ENCODE measurements at regions not wholly inside any gene's neighbourhood (a gene's known extent, or its start where the extent isn't known, plus 50 kb on each side); places are given as distances from the start of the nearest gene placed in this dataset.

DNA sequence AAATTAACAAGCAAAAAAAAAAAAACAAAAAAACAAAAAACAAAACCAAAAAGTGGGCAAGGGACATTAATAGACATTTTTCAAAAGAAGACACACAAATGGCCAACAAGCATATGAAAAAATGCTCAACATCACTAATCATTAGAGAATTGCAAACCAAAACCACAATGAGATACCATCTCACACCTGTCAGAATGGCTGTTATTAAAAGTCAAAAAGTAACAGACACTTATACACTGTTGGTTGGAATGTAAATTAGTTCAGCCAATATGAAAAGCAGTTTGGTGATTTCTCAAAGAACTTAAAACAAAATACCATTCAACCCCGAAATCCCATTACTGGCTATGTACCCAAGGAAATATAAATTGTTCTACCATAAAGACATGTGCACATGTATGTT lies 222.4 kb upstream of the CD96 start:
- no peak for DNase-seq
- H3K4me3 Mint-ChIP-seq: no peak overlapping the region
- H3K9me3 Mint-ChIP-seq: no peaks in the 10 kb centered on the region
- peaks cover 0 to 1% (median 0%) of the 10 kb centered on the region in 3 donors for H3K27me3 Mint-ChIP-seq (ENCODE audit: low read depth in 3 of 3)
- peaks cover 0 to 3% (median 0%) of the 10 kb centered on the region in 3 donors for H3K36me3 Mint-ChIP-seq
- H3K4me1 Mint-ChIP-seq: peaks cover 14 to 19% of the 10 kb centered on the region in 2 donors
- H3K27ac Mint-ChIP-seq: no peak overlapping the region

- H3K27me3 Mint-ChIP-seq (ENCODE audit: low read depth in 3 of 3): peaks cover 0 to 3% (median 0%) of the 10 kb centered on the region in 3 donors
- no peak overlapping the region for H3K4me3 Mint-ChIP-seq
- peaks cover 29 to 33% of the 10 kb centered on the region in 2 donors for H3K4me1 Mint-ChIP-seq
- H3K9me3 Mint-ChIP-seq: no peaks in the 10 kb centered on the region
- no peak overlapping the region for H3K27ac Mint-ChIP-seq
- DNase-seq: no peak
- H3K36me3 Mint-ChIP-seq: peaks cover 0 to 3% (median 0%) of the 10 kb centered on the region in 3 donors
These were observed 220.2 kb upstream of the CD96 start for GRCh38 chr3:111321786-111322185.

- peaks cover 0 to 3% (median 0%) of the 10 kb centered on the region in 3 donors for H3K36me3 Mint-ChIP-seq
- DNase-seq: no peak
- H3K9me3 Mint-ChIP-seq: no peaks in the 10 kb centered on the region
- H3K27me3 Mint-ChIP-seq (ENCODE audit: low read depth in 3 of 3): peaks cover 0 to 3% (median 0%) of the 10 kb centered on the region in 3 donors
- H3K27ac Mint-ChIP-seq: peak overlapping the region in 1 of 6 donors; percentile 60
- peaks cover 29 to 33% of the 10 kb centered on the region in 2 donors for H3K4me1 Mint-ChIP-seq
- no peak overlapping the region for H3K4me3 Mint-ChIP-seq
These were observed 219.0 kb upstream of the CD96 start for GRCh38 chr3:111323019-111323418.

- DNase-seq: peak in 1 of 3 donors; percentile 12
- peak overlapping the region; percentile 45 to 75 (median 69) for H3K4me3 Mint-ChIP-seq
- peak overlapping the region; percentile 20 to 84 (median 61) for H3K27ac Mint-ChIP-seq
These were observed 217.8 kb upstream of the CD96 start for GRCh38 chr3:111324151-111324550.

GRCh38 chr3:111324645-111325044 lies 217.4 kb upstream of the CD96 start:
- DNase-seq: peak in 1 of 3 donors; percentile 7
- Mint-ChIP-seq H3K4me1 (peaks cover 24 to 33% of the 10 kb centered on the region in 2 donors), H3K9me3 (no peaks in the 10 kb centered on the region), H3K27ac (peak overlapping the region; percentile 20 to 84 (median 60)), H3K27me3 (ENCODE audit: low read depth in 3 of 3) (peaks cover 0 to 3% (median 0%) of the 10 kb centered on the region in 3 donors), H3K4me3 (peak overlapping the region; percentile 45 to 75 (median 69)), H3K36me3 (no peaks in the 10 kb centered on the region)

More at GRCh38 chr3:111324151-111324550, 217.8 kb upstream of the CD96 start:
- Mint-ChIP-seq H3K27me3 (ENCODE audit: low read depth in 3 of 3) (peaks cover 0 to 3% (median 0%) of the 10 kb centered on the region in 3 donors), H3K36me3 (no peaks in the 10 kb centered on the region), H3K9me3 (no peaks in the 10 kb centered on the region), H3K4me1 (peaks cover 29 to 33% of the 10 kb centered on the region in 2 donors)

- H3K27ac Mint-ChIP-seq: peak overlapping the region in 4 of 6 donors; percentile 2 to 44 (median 22)
- H3K9me3 Mint-ChIP-seq: no peaks in the 10 kb centered on the region
- peaks cover 24 to 33% of the 10 kb centered on the region in 2 donors for H3K4me1 Mint-ChIP-seq
- no peak for DNase-seq
- no peaks in the 10 kb centered on the region for H3K36me3 Mint-ChIP-seq
- H3K27me3 Mint-ChIP-seq (ENCODE audit: low read depth in 3 of 3): peaks cover 0 to 3% (median 0%) of the 10 kb centered on the region in 3 donors
- H3K4me3 Mint-ChIP-seq: peak overlapping the region in 1 of 5 donors; percentile 46
These were observed 216.8 kb upstream of the CD96 start for GRCh38 chr3:111325160-111325718.

DNA sequence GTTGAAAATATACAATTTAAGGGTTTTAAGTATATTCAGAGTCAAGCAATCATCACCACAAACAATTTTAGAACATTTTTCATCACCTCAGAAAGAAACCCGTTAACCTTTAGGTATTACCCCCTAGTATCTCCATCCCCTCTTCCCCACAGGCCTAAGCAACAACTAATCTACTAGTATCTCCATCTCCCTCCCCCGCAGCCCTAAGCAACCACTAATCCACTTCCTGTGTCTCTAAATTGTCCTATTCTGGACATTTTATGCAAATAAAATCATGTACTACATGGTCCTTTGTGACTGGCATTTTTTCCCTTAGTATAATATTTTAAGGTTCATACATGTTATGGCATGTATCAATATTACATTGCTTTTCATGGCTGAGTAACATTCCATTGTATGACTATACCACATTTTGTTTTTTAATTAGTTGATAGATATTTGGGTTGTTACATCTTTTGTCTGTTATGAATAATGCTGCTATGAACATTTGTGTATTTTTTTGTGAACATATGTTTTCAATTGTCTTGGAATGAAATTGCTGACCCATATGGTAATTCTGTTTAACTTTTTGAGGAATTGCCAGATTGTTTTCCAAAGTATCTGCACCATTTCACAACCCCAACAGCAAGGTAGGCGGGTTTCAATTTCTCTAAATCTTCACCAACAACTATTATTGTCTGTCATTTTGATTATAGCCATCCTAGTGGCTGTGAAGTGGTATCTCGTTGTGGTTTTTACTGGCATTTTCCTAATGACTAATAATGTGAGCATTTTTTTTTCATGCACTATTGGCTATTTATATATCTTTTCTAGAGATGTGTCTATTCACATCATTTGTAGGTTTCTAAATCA lies 215.6 kb upstream of the CD96 start:
- no peaks in the 10 kb centered on the region for H3K36me3 Mint-ChIP-seq
- peaks cover 24 to 33% of the 10 kb centered on the region in 2 donors for H3K4me1 Mint-ChIP-seq
- no peak for DNase-seq
- H3K4me3 Mint-ChIP-seq: peak overlapping the region in 1 of 5 donors; percentile 19
- peaks cover 0 to 3% (median 0%) of the 10 kb centered on the region in 3 donors for H3K27me3 Mint-ChIP-seq (ENCODE audit: low read depth in 3 of 3)
- no peaks in the 10 kb centered on the region for H3K9me3 Mint-ChIP-seq
- H3K27ac Mint-ChIP-seq: peak overlapping the region in 5 of 6 donors; percentile 1 to 22 (median 5)

GRCh38 chr3:111331306-111331705 lies 210.7 kb upstream of the CD96 start:
- Mint-ChIP-seq H3K36me3 (no peaks in the 10 kb centered on the region), H3K27ac (no peak overlapping the region), H3K4me1 (peaks cover 0 to 2% of the 10 kb centered on the region in 2 donors), H3K27me3 (ENCODE audit: low read depth in 3 of 3) (peaks cover 0 to 2% (median 2%) of the 10 kb centered on the region in 3 donors), H3K4me3 (no peak overlapping the region), H3K9me3 (no peaks in the 10 kb centered on the region)
- DNase-seq: no peak

DNA sequence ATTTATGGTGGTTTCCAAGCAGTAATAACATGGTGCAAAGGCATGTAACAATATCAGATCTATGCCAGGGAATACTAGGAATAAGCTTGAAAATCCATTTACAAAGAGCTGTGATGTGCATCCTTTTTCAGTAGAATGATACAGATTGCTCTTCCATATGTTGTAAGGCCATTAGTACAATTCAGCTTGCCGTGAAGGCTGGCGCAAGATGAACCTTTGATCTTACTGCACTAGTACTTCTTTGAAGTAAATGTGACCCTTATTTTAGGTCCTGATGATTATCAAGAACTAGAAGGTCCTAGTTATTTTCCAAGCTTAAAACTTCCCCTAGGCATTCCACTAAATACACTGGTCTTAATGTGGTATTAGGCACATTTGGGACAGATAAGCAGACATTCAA lies 210.1 kb upstream of the CD96 start:
- H3K27ac Mint-ChIP-seq: no peak overlapping the region
- H3K4me3 Mint-ChIP-seq: no peak overlapping the region
- no peaks in the 10 kb centered on the region for H3K36me3 Mint-ChIP-seq
- no peak for DNase-seq
- peaks cover 0 to 2% (median 2%) of the 10 kb centered on the region in 3 donors for H3K27me3 Mint-ChIP-seq (ENCODE audit: low read depth in 3 of 3)
- H3K9me3 Mint-ChIP-seq: no peaks in the 10 kb centered on the region
- H3K4me1 Mint-ChIP-seq: no peaks in the 10 kb centered on the region

DNA sequence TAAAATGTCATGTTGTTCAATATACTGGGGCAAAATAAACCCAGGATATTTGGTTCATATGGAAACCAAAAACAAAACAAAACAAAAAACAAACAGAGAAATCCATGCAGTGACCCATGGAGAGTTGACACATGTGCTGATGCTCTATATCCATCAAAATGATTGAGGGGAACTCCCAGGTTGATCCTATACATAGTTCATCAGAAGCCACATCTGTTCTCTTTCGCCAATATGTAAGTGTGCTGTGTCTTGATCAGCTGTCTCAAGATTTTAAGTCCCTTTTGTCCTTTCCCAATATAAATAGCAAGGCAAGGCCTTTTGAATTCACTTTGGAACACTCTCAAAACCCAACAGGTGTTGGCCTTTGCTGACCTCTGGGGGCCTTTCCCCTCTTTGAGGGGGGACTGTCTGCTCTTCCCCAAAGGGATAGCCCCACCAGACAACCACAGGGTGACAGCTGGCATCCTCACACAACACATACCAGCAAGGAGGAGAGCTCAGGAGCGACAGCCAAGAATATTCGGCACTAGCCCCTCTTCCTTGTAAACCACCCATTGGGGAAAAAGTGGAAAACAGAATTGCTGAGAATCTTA lies 209.4 kb upstream of the CD96 start:
- H3K27ac Mint-ChIP-seq: no peak overlapping the region
- DNase-seq: no peak
- no peaks in the 10 kb centered on the region for H3K9me3 Mint-ChIP-seq
- H3K36me3 Mint-ChIP-seq: no peaks in the 10 kb centered on the region
- H3K4me1 Mint-ChIP-seq: no peaks in the 10 kb centered on the region
- no peak overlapping the region for H3K4me3 Mint-ChIP-seq
- H3K27me3 Mint-ChIP-seq (ENCODE audit: low read depth in 3 of 3): peaks cover 0 to 2% (median 2%) of the 10 kb centered on the region in 3 donors

DNA sequence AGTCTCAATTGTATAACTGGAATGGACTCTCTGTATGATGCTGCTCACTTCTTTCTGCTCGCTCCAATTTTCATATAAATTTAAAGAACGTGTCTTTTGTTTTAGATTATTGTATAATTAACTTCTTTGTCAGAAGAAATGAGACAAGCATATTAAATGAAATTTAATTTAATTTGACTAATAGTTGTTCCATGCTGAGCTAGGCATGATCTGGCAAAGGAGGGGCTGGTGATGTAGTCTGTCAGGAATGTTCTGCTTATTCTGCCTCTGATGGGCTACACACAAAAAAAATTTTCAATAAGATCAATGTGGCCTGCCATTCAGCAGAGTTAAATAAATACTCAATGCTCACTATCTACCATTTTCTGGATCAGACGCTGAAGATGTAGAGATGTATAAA lies 208.4 kb upstream of the CD96 start:
- no peak for DNase-seq
- H3K36me3 Mint-ChIP-seq: no peaks in the 10 kb centered on the region
- H3K4me1 Mint-ChIP-seq: no peaks in the 10 kb centered on the region
- H3K9me3 Mint-ChIP-seq: no peaks in the 10 kb centered on the region
- H3K27me3 Mint-ChIP-seq (ENCODE audit: low read depth in 3 of 3): peaks cover 1 to 2% (median 2%) of the 10 kb centered on the region in 3 donors
- H3K27ac Mint-ChIP-seq: no peak overlapping the region
- H3K4me3 Mint-ChIP-seq: no peak overlapping the region

- Mint-ChIP-seq H3K36me3 (no peaks in the 10 kb centered on the region), H3K9me3 (peaks cover 0 to 5% (median 0%) of the 10 kb centered on the region in 6 donors), H3K4me3 (no peak overlapping the region), H3K4me1 (no peaks in the 10 kb centered on the region), H3K27me3 (ENCODE audit: low read depth in 3 of 3) (peaks cover 1 to 2% (median 2%) of the 10 kb centered on the region in 3 donors), H3K27ac (no peak overlapping the region)
- no peak for DNase-seq
These were observed 206.3 kb upstream of the CD96 start for GRCh38 chr3:111335512-111336303.

DNA sequence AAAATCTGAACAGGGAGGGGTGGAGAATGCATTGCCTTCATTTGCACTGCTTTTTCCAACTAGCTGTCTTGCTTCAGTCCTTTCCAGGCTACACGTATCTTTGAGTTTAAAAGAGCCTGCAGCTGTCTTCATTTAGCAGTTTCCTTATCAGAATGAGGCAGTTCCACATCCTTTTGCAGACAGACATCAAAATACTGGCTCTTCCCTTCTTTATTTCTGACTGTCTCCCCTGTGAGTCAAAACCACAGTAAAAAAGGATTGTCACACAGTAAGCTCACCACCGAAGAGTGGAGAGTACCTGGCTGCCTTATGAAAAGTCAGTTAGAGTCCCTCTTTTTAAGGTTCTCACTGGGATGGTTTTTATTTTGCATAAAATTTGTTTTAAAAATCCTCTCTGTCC lies 205.5 kb upstream of the CD96 start:
- Mint-ChIP-seq H3K4me3 (no peak overlapping the region), H3K27ac (no peak overlapping the region), H3K9me3 (peaks cover 0 to 5% (median 0%) of the 10 kb centered on the region in 6 donors), H3K4me1 (no peaks in the 10 kb centered on the region), H3K27me3 (ENCODE audit: low read depth in 3 of 3) (peaks cover 1 to 2% (median 1%) of the 10 kb centered on the region in 3 donors), H3K36me3 (no peaks in the 10 kb centered on the region)
- no peak for DNase-seq

All from immature natural killer cell (primary cell).